Large intestine (tissue), 3 donors: ENCODE measurements at regions not wholly inside any gene's neighbourhood (a gene's known extent, or its start where the extent isn't known, plus 50 kb on each side); places are given as distances from the start of the nearest gene placed in this dataset.
"Not testable (repeated sequence)": the region's sequence is repeated elsewhere in the genome, so short reads cannot be mapped to it uniquely, and the experiment has no call there.

ENCODE experiments used
- DNase-seq, 2 donors: peaks; one replicate each; pipeline versions ENCODE4 v3.0.0 to v3.0.0-alpha.2; 2013
- H3K27ac ChIP-seq: one replicate; pipeline ENCODE4 v1.5.1; 2013; ENCODE audit warnings: low read length
- H3K27me3 ChIP-seq: 2 replicates; pipeline ENCODE4 v1.6.1; 2013; ENCODE audit warnings: low read length; ENCODE audit not compliant: control insufficient read depth, insufficient read depth
- H3K36me3 ChIP-seq: 2 replicates; pipeline ENCODE4 v1.6.1; 2013; ENCODE audit warnings: low read length; ENCODE audit not compliant: control insufficient read depth, insufficient read depth
- H3K4me1 ChIP-seq: one replicate; pipeline ENCODE4 v1.6.1; 2013; ENCODE audit warnings: low read length; ENCODE audit not compliant: control insufficient read depth, insufficient read depth
- H3K4me3 ChIP-seq: one replicate; pipeline ENCODE4 v1.5.1; 2013; ENCODE audit warnings: low read length
- H3K9me3 ChIP-seq: one replicate; pipeline ENCODE4 v1.6.1; 2013; ENCODE audit warnings: mild to moderate bottlenecking, low read depth, low read length, moderate library complexity; ENCODE audit not compliant: control insufficient read depth
- WGBS: methylation state at CpG from one replicate; pipeline ENCODE4 v1.1.5; 2013; ENCODE audit warnings: low lambda C conversion rate; ENCODE audit not compliant: insufficient coverage; 5-methylcytosine and 5-hydroxymethylcytosine counted together

- Histone ChIP-seq H3K27ac (no peak overlapping the region), H3K4me3 (no peak overlapping the region), H3K4me1 (no peaks in the 10 kb centered on the region), H3K27me3 (no peaks in the 10 kb centered on the region), H3K9me3 (no peaks in the 10 kb centered on the region), H3K36me3 (no peaks in the 10 kb centered on the region)
- WGBS: 80% methylated on average over 2 of the region's 9 CpGs
- no peak for DNase-seq
Observed at GRCh38 chr16:9666834-9667480, 515.3 kb downstream of the GRIN2A start.

GRCh38 chr16:9670033-9670432, 512.2 kb downstream of the GRIN2A start:
- Histone ChIP-seq H3K27me3 (no peaks in the 10 kb centered on the region), H3K9me3 (no peaks in the 10 kb centered on the region), H3K36me3 (no peaks in the 10 kb centered on the region), H3K4me3 (no peak overlapping the region), H3K4me1 (no peaks in the 10 kb centered on the region), H3K27ac (no peak overlapping the region)
- no peak for DNase-seq
- no CpG with 5 or more reads among the region's 5 CpGs for WGBS

DNA sequence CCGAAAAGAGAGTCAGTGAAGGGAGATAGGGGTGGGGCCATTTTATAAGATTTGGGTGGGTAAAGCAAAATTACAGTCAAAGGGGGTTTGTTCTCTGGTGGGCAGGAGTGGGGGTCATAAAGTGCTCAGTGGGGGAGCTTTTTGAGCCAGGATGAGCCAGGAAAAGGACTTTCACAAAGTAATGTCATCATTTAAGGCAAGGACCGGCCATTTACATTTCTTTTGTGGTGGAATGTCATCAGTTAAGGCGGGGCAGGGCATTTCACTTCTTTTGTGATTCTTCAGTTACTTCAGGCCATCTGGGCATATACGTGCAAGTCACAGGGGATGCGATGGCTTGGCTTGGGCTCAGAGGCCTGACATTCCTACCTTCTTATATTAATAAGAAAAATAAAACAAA, 511.6 kb downstream of the GRIN2A start:
- H3K9me3 ChIP-seq, H3K4me3 ChIP-seq, H3K27me3 ChIP-seq, H3K36me3 ChIP-seq, DNase-seq, H3K27ac ChIP-seq, H3K4me1 ChIP-seq: not testable (repeated sequence)
- no CpG with 5 or more reads among the region's 5 CpGs for WGBS

- not testable (repeated sequence) for H3K27ac ChIP-seq, H3K4me1 ChIP-seq, H3K27me3 ChIP-seq, H3K4me3 ChIP-seq, H3K9me3 ChIP-seq, H3K36me3 ChIP-seq, DNase-seq
- no CpG with 5 or more reads among the region's 12 CpGs for WGBS
Observed at GRCh38 chr16:9676560-9677300, 505.5 kb downstream of the GRIN2A start.

GRCh38 chr16:9677301-9677653, 505.0 kb downstream of the GRIN2A start:
- H3K27ac ChIP-seq: no peak overlapping the region
- H3K9me3 ChIP-seq: no peaks in the 10 kb centered on the region
- no peaks in the 10 kb centered on the region for H3K27me3 ChIP-seq
- no peaks in the 10 kb centered on the region for H3K36me3 ChIP-seq
- no peak for DNase-seq
- no peak overlapping the region for H3K4me3 ChIP-seq
- no CpG with 5 or more reads among the region's 3 CpGs for WGBS
- H3K4me1 ChIP-seq: no peaks in the 10 kb centered on the region

DNA sequence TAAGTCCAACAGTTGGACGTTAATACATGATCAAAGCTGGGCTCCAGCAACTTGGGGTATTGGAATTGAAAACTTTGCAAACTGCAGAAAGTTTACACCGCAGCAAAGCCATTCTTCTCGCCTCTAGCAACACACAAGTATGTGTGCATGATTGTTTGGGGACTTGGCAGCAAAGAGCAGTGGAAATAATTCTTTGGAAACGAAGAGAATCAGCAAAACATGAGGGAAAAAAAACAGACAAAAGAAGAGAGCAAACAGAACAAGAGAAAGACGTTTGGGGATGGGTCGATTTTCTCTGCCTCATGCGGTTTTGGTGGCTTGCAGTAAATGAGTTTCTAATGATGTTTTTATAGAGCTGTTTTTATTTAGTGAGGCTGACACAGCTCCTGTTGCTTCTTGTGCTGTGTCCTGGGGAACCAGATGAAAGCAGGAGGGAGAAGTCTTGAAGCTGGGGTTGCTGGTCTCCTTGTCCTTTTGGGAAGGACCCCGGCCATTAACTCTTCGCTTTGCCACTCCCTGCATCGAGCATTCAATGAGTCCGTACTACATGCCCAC, 502.9 kb downstream of the GRIN2A start:
- Histone ChIP-seq H3K27ac (no peak overlapping the region), H3K4me3 (no peak overlapping the region), H3K27me3 (no peaks in the 10 kb centered on the region), H3K36me3 (no peaks in the 10 kb centered on the region), H3K9me3 (no peaks in the 10 kb centered on the region), H3K4me1 (no peaks in the 10 kb centered on the region)
- DNase-seq: no peak
- 26% methylated on average over 3 of the region's 11 CpGs for WGBS

- no peaks in the 10 kb centered on the region for H3K36me3 ChIP-seq
- no peak overlapping the region for H3K27ac ChIP-seq
- DNase-seq: no peak
- no peak overlapping the region for H3K4me3 ChIP-seq
- H3K9me3 ChIP-seq: no peaks in the 10 kb centered on the region
- H3K27me3 ChIP-seq: no peaks in the 10 kb centered on the region
- H3K4me1 ChIP-seq: no peaks in the 10 kb centered on the region
- whole genome bisulfite sequencing: 10% methylated on average over 2 of the region's 7 CpGs
Observed at GRCh38 chr16:9680019-9680655, 502.1 kb downstream of the GRIN2A start.

DNA sequence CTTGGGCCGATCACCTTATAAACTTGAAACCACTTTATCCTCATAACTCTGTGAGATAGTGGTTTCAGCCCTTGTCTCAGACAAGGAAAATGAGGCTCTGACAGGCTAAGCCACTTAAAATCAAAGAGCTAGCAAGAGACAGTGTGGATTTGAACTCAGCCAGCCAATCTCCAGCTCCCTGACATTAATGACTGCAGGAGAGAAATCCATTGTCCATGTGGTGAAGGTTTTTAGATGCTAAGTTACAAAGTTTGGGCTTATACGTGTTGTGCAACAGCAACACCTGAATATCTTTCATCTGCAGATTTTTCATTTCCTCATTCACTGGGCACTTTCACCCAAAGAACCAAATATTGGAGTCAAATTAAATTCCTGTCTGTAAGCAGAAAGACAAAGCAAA, 501.3 kb downstream of the GRIN2A start:
- H3K9me3 ChIP-seq: no peaks in the 10 kb centered on the region
- 100% methylated on average over 1 of the region's 2 CpGs for WGBS

GRCh38 chr16:9681508-9681907, 500.7 kb downstream of the GRIN2A start:
- Histone ChIP-seq H3K4me1 (no peaks in the 10 kb centered on the region), H3K36me3 (no peaks in the 10 kb centered on the region), H3K4me3 (no peak overlapping the region), H3K27me3 (no peaks in the 10 kb centered on the region), H3K9me3 (no peaks in the 10 kb centered on the region), H3K27ac (no peak overlapping the region)
- no peak for DNase-seq
- WGBS: no CpG with 5 or more reads among the region's 9 CpGs

More for the DNA sequence above, 501.3 kb downstream of the GRIN2A start:
- Histone ChIP-seq H3K4me1 (no peaks in the 10 kb centered on the region), H3K36me3 (no peaks in the 10 kb centered on the region), H3K4me3 (no peak overlapping the region), H3K27ac (no peak overlapping the region), H3K27me3 (no peaks in the 10 kb centered on the region)
- no peak for DNase-seq

GRCh38 chr16:9682320-9682719, 499.9 kb downstream of the GRIN2A start:
- no peaks in the 10 kb centered on the region for H3K36me3 ChIP-seq
- no peaks in the 10 kb centered on the region for H3K4me1 ChIP-seq
- WGBS: no CpG with 5 or more reads among the region's 2 CpGs

More at GRCh38 chr16:9682320-9682719, 499.9 kb downstream of the GRIN2A start:
- no peak overlapping the region for H3K4me3 ChIP-seq
- H3K27me3 ChIP-seq: no peaks in the 10 kb centered on the region
- no peaks in the 10 kb centered on the region for H3K9me3 ChIP-seq
- no peak overlapping the region for H3K27ac ChIP-seq
- DNase-seq: no peak
